ENCODE measurements at regions not wholly inside any gene's neighbourhood (a gene's known extent, or its start where the extent isn't known, plus 50 kb on each side); places are given as distances from the start of the nearest gene placed in this dataset.

GRCh38 chr2:123165616-123166015 is 859.5 kb upstream of the CNTNAP5 start:
- FAIRE-seq: no peak
- ATAC-seq: no peak
- 0% methylated on average over 7 of the region's 7 CpGs for WGBS (ENCODE audit: insufficient coverage, low coverage, missing lambda C conversion rate)
- no peaks in the 10 kb centered on the region for H3K36me3 ChIP-seq (ENCODE audit: control insufficient read depth, insufficient read depth, low read length)
- no peak overlapping the region for H2AFZ ChIP-seq (ENCODE audit: low read depth, low read length)
- H3K9ac ChIP-seq (ENCODE audit: insufficient read depth in 1 of 2, low read depth in 2 of 2, low read length in 2 of 2): no peak overlapping the region
- H3K4me2 ChIP-seq (ENCODE audit: insufficient read depth, low read length): no peak overlapping the region
- no peak overlapping the region for H3K27ac ChIP-seq (ENCODE audit: extremely low read depth, low read depth, low read length)
- POLR2A ChIA-PET: no interaction called here
- H3K27me3 ChIP-seq (ENCODE audit: control insufficient read depth in 2 of 2, insufficient read depth in 2 of 2, low read length in 2 of 2): no peaks in the 10 kb centered on the region
- CTCF ChIA-PET (ENCODE audit: low intra/inter-chr PET ratio): no interaction called here
- H3K9me1 ChIP-seq (ENCODE audit: control insufficient read depth, insufficient read depth, low read length): no peaks in the 10 kb centered on the region
- in situ Hi-C loops (cut with MboI): no loop called here
- TF ChIP-seq NFXL1 (CRISPR knock-in tag; IDR thresholded peaks at IDR 0.05): no peak
- TF ChIP-seq ZNF551 (CRISPR knock-in tag; IDR thresholded peaks at IDR 0.05): no peak
- TF ChIP-seq NR0B1 (IDR thresholded peaks at IDR 0.05; ENCODE audit: partially characterized antibody): no peak
- TF ChIP-seq, protein P1, sequence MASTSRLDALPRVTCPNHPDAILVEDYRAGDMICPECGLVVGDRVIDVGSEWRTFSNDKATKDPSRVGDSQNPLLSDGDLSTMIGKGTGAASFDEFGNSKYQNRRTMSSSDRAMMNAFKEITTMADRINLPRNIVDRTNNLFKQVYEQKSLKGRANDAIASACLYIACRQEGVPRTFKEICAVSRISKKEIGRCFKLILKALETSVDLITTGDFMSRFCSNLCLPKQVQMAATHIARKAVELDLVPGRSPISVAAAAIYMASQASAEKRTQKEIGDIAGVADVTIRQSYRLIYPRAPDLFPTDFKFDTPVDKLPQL (IDR thresholded peaks at IDR 0.05; ENCODE audit: extremely low read depth, insufficient read length): no peak
- TF ChIP-seq, protein P2, sequence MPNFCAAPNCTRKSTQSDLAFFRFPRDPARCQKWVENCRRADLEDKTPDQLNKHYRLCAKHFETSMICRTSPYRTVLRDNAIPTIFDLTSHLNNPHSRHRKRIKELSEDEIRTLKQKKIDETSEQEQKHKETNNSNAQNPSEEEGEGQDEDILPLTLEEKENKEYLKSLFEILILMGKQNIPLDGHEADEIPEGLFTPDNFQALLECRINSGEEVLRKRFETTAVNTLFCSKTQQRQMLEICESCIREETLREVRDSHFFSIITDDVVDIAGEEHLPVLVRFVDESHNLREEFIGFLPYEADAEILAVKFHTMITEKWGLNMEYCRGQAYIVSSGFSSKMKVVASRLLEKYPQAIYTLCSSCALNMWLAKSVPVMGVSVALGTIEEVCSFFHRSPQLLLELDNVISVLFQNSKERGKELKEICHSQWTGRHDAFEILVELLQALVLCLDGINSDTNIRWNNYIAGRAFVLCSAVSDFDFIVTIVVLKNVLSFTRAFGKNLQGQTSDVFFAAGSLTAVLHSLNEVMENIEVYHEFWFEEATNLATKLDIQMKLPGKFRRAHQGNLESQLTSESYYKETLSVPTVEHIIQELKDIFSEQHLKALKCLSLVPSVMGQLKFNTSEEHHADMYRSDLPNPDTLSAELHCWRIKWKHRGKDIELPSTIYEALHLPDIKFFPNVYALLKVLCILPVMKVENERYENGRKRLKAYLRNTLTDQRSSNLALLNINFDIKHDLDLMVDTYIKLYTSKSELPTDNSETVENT (CRISPR knock-in tag; IDR thresholded peaks at IDR 0.05): no peak
- TF ChIP-seq ZNF511 (CRISPR knock-in tag; IDR thresholded peaks at IDR 0.05): no peak
- TF ChIP-seq ZNF197 (CRISPR knock-in tag; IDR thresholded peaks at IDR 0.05; ENCODE audit: low read depth): no peak
- no peaks in the 10 kb centered on the region for H3K4me1 ChIP-seq (replicated peaks in 1 of 2; ENCODE audit: control insufficient read depth in 2 of 2, insufficient read depth in 2 of 2, low read length in 2 of 2)
- H3K9me3 ChIP-seq (replicated peaks; ENCODE audit: control insufficient read depth, insufficient read depth, low read depth, low read length): no peaks in the 10 kb centered on the region
- BruUV-seq (replicated peaks): no TSS peak
- DNase-seq (ENCODE audit: extremely low read depth in 1 of 4, low spot score in 3 of 4): no peak
- no peaks in the 10 kb centered on the region for H4K20me1 ChIP-seq (replicated peaks; ENCODE audit: control insufficient read depth, insufficient read depth, low read length)
- no peak overlapping the region for H3K4me3 ChIP-seq
- no peaks in the 10 kb centered on the region for H3K79me2 ChIP-seq (ENCODE audit: control insufficient read depth, insufficient read depth, low read length)
- intact Hi-C loops (cut with micrococcal nuclease): no loop called here
